AG08396 (cell line): ENCODE measurements at regions not wholly inside any gene's neighbourhood (a gene's known extent, or its start where the extent isn't known, plus 50 kb on each side); places are given as distances from the start of the nearest gene placed in this dataset.
A peak's percentile ranks its signal among the peaks of the same experiment; 100 is the strongest.
"Not testable (repeated sequence)": the region's sequence is repeated elsewhere in the genome, so short reads cannot be mapped to it uniquely, and the experiment has no call there.

Experiments
- DNase-seq: peaks from one replicate; pipeline ENCODE4 v3.0.0; 2012; ENCODE audit warnings: low spot score, mixed read lengths

DNA sequence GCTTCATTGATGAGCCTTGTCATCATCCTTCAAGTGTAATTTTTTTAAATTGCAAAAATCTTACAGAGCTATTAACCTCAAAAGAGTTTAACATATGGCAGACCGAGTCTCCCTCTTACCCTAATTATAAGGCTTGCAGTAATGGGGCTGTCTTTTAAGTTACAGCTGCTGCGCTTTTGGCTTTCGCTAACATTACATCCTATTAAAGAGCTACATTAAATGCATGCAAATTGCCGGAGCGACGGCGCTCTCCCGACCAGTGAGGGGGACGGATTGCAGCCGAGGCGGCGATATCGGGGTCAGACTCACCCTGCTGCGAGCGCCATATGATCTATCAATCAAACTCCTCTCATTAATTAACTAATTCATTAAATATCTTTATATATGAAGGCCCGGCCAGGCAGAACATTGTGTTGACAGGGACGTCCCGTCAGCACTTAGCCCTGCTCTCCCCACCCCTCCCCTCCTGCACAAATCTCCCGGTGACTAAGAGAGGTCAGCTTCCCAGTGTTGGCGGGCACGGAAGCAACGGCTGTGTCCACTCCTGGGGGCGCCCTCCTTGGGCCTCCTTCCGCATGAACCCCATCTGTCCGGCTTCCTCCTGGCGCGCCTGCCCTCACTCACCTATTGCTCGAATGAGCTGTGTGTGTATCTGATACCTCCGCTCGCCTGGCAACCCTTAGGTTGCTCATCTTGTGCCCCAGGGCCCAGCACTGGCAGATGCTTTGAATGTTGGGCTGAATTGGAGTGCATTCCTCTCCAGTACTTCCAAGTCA is 156.0 kb upstream of the CADM1 start:
- DNase-seq: no peak

- DNase-seq: peak; percentile 57
Observed at GRCh38 chr11:115659061-115659963, 155.1 kb upstream of the CADM1 start.

DNA sequence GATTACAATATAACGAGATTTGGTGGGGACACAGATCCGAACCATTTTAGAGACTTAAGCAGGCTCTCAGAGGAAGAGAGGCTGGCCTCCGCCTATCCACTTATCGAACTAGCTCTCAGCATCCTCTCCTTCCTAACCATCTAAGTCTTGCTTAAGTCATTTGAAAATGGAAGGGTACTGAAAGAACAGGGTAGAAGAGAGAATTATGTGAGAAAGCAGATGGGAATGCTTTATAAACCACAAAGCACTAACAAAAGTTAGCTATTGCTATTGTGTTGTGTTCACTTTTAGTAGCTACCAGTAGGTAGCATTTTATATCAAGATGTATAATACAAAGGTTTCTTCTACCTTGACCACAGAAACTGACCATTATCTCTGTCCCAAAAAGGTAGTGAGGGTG is 153.4 kb upstream of the CADM1 start:
- peak; percentile 44 for DNase-seq

GRCh38 chr11:115656669-115657068 is 152.5 kb upstream of the CADM1 start:
- no peak for DNase-seq

DNA sequence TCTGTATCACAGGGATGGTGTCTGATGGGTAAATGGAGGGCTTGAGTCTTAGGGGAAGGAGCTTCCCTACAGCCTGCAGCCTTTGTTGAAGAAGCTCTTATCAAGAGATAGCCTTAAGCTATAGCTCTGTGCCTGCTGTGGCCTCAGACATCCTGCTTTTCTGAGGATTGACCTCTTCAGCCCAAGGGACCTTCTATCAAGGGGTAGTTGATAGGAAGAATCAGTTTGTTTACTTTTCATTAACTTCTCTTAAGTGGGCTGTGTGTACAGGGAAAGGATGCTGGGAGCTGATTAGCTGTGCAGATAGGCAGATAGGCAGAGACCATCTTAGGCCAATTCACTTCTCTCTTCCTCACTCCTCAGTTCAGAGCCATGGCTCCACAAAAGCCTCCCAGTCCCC is 151.8 kb upstream of the CADM1 start:
- DNase-seq: no peak

GRCh38 chr11:115654792-115655191 is 150.6 kb upstream of the CADM1 start:
- no peak for DNase-seq

- DNase-seq: no peak
Observed at GRCh38 chr11:115653926-115654325, 149.7 kb upstream of the CADM1 start.

GRCh38 chr11:115653076-115653475 is 148.9 kb upstream of the CADM1 start:
- DNase-seq: no peak

GRCh38 chr11:115652496-115652895 is 148.3 kb upstream of the CADM1 start:
- no peak for DNase-seq

- DNase-seq: no peak
Observed at GRCh38 chr11:115652094-115652493, 147.9 kb upstream of the CADM1 start.

GRCh38 chr11:115649461-115649860 is 145.2 kb upstream of the CADM1 start:
- DNase-seq: no peak

- DNase-seq: no peak
Observed at GRCh38 chr11:115645631-115646317, 141.6 kb upstream of the CADM1 start.

- no peak for DNase-seq
Observed at GRCh38 chr11:115644856-115645255, 140.6 kb upstream of the CADM1 start.

GRCh38 chr11:115643549-115644270 is 139.5 kb upstream of the CADM1 start:
- no peak for DNase-seq

GRCh38 chr11:115642660-115643059 is 138.4 kb upstream of the CADM1 start:
- DNase-seq: no peak

- no peak for DNase-seq
Observed at GRCh38 chr11:115637599-115638241, 133.5 kb upstream of the CADM1 start.

DNA sequence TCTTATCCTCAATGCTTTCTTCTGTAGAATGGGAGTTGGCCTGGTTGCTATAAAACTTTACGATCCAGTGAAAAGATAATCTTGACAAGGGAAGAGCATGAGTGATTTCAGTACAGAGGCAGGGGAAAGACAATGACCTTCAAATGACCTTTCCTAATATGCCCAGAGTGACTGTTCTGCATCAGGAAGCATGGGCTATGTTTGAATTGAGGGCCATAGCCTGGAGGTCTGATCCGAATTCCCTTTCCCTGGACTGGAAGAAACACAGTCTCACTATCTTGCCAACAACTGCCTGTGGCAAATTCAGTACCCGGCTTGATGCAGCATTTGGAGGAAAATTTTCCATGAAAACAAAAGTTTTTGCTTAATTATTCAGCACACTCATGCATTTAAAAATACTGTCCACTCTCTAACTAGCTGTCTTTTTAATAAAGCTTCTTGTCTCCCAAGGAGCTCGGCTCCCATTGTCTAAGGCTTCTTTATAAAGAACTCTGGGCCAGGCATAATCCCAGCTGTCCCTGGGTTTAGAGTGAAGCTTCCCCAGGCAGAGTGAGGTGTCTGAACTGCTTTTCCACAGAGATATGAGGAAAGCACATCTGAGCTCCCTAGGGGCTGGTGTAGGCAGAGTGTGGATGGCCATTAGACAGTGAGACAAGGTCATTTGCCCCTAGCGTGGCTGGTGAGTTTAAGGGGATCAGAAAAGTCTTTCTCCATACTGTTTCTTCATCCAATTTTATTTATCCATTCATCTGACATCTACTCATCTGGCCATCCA is 132.7 kb upstream of the CADM1 start:
- no peak for DNase-seq

DNA sequence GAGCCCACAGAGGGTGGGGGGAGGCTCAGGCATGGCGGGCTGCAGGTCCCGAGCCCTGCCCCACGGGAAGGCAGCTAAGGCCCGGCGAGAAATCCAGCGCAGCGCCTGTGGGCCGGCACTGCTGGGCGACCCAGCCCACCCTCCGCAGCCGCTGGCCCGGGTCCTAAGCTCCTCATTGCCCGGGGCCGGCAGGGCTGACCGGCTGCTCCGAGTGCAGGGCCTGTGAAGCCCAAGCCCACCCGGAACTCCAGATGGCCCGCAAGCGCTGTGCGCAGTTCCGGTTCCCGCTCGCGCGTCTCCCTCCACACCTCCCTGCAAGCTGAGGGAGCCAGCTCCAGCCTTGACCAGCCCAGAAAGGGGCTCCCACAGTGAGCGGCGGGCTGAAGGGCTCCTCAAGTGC is 129.8 kb upstream of the CADM1 start:
- not testable (repeated sequence) for DNase-seq

DNA sequence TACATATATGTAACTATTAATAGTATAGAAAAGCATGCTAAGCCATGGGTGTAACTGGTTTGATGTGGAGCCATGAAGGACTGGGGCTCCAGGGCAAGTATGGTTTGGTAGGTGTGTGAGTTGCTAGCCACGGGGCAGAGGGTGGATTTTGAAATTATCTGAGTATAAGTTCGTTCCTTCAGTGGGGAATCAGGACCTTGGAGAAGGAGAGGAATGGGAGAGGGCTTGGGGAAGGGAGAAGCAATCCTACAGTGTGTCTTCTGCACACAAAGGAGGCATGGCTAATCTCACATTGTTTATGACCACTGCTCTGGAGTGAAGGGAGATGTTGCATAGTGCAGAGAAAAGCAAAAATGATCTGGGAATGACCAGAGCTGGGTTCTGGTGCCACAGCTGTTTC is 127.8 kb upstream of the CADM1 start:
- no peak for DNase-seq

DNA sequence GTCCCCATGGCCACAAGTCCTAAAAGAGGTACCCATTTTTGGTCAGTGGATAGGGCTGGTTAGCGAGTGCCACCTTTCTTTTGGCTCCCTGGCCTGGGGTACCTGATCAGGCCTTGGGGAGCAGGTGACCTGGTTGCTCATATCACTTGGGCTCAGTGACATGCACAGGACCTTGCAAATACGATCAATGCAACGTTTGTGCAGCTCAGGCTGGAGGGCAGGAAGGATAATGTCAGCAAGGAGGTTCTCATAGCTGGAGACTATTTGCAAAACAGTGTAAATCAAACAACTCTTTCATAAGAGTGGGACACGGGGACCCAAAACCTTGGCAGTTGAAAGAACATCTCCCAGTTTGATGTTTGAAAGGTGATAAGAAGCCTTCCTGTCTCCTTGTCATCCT is 127.4 kb upstream of the CADM1 start:
- no peak for DNase-seq

- DNase-seq: no peak
Observed at GRCh38 chr11:115630214-115630613, 126.0 kb upstream of the CADM1 start.
